GM13977 (cell line): ENCODE measurements at regions not wholly inside any gene's neighbourhood (a gene's known extent, or its start where the extent isn't known, plus 50 kb on each side); places are given as distances from the start of the nearest gene placed in this dataset.
A peak's percentile ranks its signal among the peaks of the same experiment; 100 is the strongest.

Source experiments
- DNase-seq: peaks from one replicate; pipeline ENCODE4 v3.0.0; 2012; ENCODE audit warnings: low spot score
- in situ Hi-C: fragments of 300-500 bp; cut with MboI; formaldehyde crosslinking; loops from one replicate; pipeline ENCODE4 v1.12.0; 2022; ENCODE audit warnings: low sequenced_read_pairs, low pct_unique_long_range_greater_than_20kb, mixed read lengths, inconsistent platforms; ENCODE audit not compliant: unreplicated experiment
- TF ChIP-seq, protein P1 (sequence below): IDR thresholded peaks from 2 replicates; pipeline ENCODE4 v1.5.1; 2012; ENCODE audit warnings: mild to moderate bottlenecking, control low read depth; ENCODE audit not compliant: insufficient read depth; ENCODE audit errors: extremely low read depth, missing control alignments

DNA sequence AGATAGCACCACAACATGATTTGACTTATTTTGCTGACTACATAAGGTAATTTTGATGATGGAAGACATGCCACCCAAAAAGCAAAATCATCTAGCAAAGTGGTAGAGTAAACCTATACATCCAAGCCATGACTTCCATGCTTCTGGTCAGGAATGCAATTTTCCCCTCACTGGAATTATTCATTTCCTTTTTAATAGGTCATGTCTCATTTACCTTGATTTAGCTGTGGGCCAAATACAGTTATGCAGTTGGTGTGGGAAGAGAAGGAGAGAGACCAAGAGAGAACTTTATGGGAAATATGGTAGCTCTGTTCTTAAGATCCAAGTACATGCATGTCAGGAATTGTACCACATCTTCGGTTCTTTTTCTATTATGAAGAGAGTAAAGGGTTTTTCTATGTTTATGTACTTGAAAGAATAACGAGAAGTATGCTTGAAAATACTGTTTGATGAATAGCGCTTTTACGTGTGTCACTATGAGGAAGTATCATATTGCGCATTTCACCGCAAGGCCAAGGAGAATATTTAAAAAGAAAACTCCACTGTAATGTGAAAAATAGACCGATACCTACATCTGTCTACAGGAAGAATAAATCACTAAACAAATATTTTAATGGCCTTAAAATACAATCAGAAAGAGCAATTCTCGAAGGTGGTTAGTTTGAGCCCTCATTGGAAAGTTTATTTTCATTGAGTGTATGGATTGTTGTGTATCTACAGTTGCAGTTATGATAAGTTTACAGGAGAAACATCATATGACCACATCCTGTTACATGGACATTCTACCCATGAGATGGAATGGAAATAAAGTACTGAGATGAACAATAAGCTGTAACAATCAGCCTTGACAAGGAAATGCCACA lies 134.0 kb downstream of the FOXD1 start:
- in situ Hi-C loops = no loop called here

DNA sequence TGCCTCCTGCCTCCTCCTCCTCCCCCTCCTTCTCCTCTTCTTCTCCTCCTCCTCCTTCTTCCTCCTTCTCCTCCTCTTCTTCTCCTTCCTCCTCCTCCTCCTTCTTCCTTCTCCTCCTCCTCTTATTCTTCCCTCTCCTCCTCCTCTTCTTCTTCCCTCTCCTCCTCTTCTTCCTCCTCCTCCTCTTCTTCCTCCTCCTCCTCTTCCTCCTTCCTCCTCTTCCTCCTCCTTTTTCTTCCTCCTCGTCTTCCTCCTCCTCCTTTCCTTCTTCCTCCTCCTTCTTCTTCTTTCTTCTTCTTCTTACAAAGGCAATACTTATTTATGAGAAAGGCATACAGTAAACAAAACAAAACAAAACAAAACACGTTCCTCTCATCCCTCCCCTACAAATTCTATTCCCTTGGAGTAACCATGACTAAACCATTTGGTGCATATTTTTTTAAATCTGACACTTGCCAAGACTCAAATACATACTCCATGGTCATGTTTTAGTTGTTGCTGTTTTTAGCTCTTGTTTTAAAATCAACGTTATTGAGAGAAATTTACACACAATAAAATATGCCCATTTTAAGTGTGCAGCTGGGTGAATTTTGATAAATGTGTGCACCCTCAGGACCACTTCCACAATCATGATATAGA lies 135.6 kb downstream of the FOXD1 start:
- TF ChIP-seq, protein P1, sequence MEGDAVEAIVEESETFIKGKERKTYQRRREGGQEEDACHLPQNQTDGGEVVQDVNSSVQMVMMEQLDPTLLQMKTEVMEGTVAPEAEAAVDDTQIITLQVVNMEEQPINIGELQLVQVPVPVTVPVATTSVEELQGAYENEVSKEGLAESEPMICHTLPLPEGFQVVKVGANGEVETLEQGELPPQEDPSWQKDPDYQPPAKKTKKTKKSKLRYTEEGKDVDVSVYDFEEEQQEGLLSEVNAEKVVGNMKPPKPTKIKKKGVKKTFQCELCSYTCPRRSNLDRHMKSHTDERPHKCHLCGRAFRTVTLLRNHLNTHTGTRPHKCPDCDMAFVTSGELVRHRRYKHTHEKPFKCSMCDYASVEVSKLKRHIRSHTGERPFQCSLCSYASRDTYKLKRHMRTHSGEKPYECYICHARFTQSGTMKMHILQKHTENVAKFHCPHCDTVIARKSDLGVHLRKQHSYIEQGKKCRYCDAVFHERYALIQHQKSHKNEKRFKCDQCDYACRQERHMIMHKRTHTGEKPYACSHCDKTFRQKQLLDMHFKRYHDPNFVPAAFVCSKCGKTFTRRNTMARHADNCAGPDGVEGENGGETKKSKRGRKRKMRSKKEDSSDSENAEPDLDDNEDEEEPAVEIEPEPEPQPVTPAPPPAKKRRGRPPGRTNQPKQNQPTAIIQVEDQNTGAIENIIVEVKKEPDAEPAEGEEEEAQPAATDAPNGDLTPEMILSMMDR = no peak
- in situ Hi-C loops = no loop called here
- no peak for DNase-seq

More for the DNA sequence above, 134.0 kb downstream of the FOXD1 start:
- TF ChIP-seq, protein P1 = no peak
- no peak for DNase-seq

DNA sequence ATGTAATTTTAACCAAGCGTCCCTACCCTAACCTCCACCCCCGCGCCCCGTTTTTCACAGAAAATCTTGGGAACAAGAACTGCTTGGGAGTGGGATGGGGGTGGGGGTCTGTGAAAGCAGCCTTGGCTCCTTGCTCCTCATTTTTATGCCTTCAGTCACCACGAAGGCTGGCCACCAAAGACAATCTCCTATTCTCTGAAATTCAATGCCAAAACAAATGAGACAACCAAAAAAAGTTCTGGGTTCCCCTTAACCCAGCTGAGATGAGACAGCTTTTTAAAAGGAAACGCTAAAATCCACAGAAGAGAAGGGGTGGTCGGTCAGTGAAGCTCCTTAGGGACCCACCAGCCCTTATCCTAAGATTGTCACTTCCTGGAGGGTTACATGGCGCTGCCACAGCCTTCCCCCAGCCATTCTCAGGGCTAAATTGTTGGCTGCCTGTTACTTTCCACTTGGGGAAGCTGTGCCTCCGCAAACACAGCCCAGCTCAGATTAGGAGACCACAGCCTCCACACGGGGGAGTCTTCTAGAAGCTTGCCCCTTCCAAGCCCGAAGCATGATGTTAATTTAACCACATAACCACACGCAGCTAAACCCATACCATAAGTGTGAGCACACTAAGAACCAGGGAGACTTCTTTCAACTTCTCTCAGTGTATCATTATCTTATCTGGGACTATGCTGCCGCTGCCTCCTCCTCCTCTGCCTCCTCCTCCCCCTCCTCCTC lies 136.3 kb downstream of the FOXD1 start:
- no peak for DNase-seq
- in situ Hi-C loops = no loop called here
- TF ChIP-seq, protein P1 = peak; percentile 3

DNA sequence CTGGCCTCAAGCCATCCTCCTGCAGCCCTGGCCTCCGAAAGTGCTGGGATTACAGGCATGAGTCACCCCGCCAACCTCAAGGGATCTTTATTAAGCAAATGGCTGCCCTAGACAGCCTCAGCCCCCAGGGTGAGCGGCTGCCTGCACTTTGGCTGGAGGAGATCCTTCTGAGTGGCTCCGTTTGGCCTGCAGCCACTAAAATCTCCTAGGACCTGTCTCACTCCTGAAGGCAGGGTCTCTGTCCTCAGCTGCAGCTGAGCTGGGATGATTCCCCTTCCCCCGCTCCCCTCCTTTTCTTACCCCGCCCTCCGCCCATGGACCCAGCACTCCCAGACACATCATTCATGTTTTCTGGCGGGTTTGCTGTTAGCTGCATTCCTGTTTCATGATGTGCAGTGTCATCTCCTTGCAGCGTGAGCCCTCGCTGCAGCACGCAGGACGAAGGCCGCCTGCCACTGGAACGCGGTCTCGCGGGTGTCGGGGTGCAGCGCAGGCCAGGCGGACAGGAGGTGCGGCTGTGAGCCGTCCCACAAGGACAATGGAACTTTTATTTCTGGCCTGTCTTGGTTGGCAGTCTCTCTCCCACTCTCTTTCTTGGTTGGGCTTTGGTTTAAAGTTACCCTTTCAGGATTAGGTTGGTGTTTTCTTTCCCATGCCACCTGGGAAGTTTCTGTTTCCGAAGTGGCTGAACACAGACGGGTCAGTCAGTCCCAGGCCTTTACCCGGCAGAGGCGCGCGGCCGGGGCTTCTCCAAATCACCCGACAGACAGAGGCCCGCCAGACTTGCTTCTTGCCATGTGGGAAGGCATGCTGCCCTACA lies 137.1 kb downstream of the FOXD1 start:
- in situ Hi-C loops = no loop called here
- no peak for DNase-seq
- TF ChIP-seq, protein P1 = no peak

DNA sequence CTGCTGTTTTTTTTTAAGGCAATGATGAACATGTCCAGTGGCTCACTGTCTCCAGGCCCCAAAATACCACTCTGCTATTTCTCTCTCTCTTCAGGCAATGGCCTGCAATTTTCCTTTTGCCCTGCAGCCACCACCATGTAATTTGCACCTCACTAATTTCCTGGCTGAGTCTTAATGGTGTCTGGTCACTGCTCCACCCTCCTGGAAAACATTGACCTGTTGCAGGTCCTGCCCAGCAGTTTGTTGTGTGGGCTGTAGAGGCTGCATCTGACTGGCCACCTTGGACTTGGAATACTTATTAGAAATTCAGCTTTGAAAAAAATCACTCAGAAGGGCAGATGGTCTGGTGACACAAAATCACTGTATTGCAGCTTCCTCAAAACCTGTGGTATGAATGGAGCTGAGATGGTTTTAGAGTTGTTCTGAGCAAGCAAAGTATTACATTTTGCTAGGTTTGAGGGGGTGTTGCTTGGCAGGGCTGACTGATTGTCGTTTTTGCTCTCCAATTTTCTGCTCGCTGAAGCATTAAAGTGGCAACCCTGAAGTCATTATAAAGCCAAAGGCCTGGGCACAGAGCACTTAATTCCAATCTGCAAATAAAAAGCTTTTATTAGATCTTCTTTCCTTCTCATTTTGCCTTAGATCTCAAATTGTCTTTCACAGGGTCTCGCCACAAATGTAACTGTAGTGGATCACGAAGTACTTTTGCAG lies 134.8 kb downstream of the TMEM174 start:
- in situ Hi-C loops = loop anchor here (10.0 kb wide), 1 partner anchor 127 kb away; no protein-coding TSS in a partner anchor
- no peak for DNase-seq
- TF ChIP-seq, protein P1 = no peak
